ENCODE measurements at regions not wholly inside any gene's neighbourhood (a gene's known extent, or its start where the extent isn't known, plus 50 kb on each side); places are given as distances from the start of the nearest gene placed in this dataset.

- Histone ChIP-seq H3K27me3 (ENCODE audit: insufficient read depth, poor library complexity, severe bottlenecking) (peaks cover 5% of the 10 kb centered on the region), H3K4me3 (replicated peaks; ENCODE audit: insufficient read depth, low read length) (no peak overlapping the region), H3K27ac (replicated peaks) (no peak overlapping the region)
- TF ChIP-seq GABPA (IDR thresholded peaks at IDR 0.05; ENCODE audit: low read depth) (no peak), SPI1 (IDR thresholded peaks at IDR 0.05; ENCODE audit: borderline replicate concordance, low read depth) (no peak), POLR2AphosphoS5 (IDR thresholded peaks at IDR 0.05; ENCODE audit: low read depth) (no peak), REST (IDR thresholded peaks at IDR 0.05; ENCODE audit: insufficient replicate concordance, low read depth) (no peak), CTCF (IDR thresholded peaks at IDR 0.05; ENCODE audit: insufficient read depth, low read length) (no peak)
- DNase-seq (ENCODE audit: low read depth in 1 of 2, low spot score in 1 of 2) = no peak
These were observed 249.1 kb downstream of the FOXD2 start for GRCh38 chr1:47686731-47687630.

- TF ChIP-seq GABPA (IDR thresholded peaks at IDR 0.05; ENCODE audit: low read depth) (no peak), POLR2AphosphoS5 (IDR thresholded peaks at IDR 0.05; ENCODE audit: low read depth) (no peak), CTCF (IDR thresholded peaks at IDR 0.05; ENCODE audit: insufficient read depth, low read length) (no peak), SPI1 (IDR thresholded peaks at IDR 0.05; ENCODE audit: borderline replicate concordance, low read depth) (no peak), REST (IDR thresholded peaks at IDR 0.05; ENCODE audit: insufficient replicate concordance, low read depth) (no peak)
- DNase-seq (ENCODE audit: low read depth in 1 of 2, low spot score in 1 of 2) = no peak
- H3K4me3 ChIP-seq (replicated peaks; ENCODE audit: insufficient read depth, low read length) = no peak overlapping the region
- H3K27me3 ChIP-seq (ENCODE audit: insufficient read depth, poor library complexity, severe bottlenecking) = peaks cover 5% of the 10 kb centered on the region
- no peak overlapping the region for H3K27ac ChIP-seq (replicated peaks)
These were observed 250.0 kb downstream of the FOXD2 start for GRCh38 chr1:47687631-47688460.

GRCh38 chr1:47688461-47689296, 250.8 kb downstream of the FOXD2 start:
- Histone ChIP-seq H3K4me3 (replicated peaks; ENCODE audit: insufficient read depth, low read length) (no peak overlapping the region), H3K27me3 (ENCODE audit: insufficient read depth, poor library complexity, severe bottlenecking) (peaks cover 5% of the 10 kb centered on the region), H3K27ac (replicated peaks) (no peak overlapping the region)
- TF ChIP-seq REST (IDR thresholded peaks at IDR 0.05; ENCODE audit: insufficient replicate concordance, low read depth) = no peak
- no peak for TF ChIP-seq CTCF (IDR thresholded peaks at IDR 0.05; ENCODE audit: insufficient read depth, low read length)
- no peak for TF ChIP-seq SPI1 (IDR thresholded peaks at IDR 0.05; ENCODE audit: borderline replicate concordance, low read depth)
- no peak for DNase-seq (ENCODE audit: low read depth in 1 of 2, low spot score in 1 of 2)
